Inflammatory macrophage treated with lipopolysaccharide for 4 hours (primary cell): ENCODE measurements at regions not wholly inside any gene's neighbourhood (a gene's known extent, or its start where the extent isn't known, plus 50 kb on each side); places are given as distances from the start of the nearest gene placed in this dataset.
A peak's percentile ranks its signal among the peaks of the same experiment; 100 is the strongest.
"Not testable (repeated sequence)": the region's sequence is repeated elsewhere in the genome, so short reads cannot be mapped to it uniquely, and the experiment has no call there.

Experiments
- DNase-seq: peaks from one replicate; pipeline ENCODE4 v3.0.0-alpha.2; 2020

DNA sequence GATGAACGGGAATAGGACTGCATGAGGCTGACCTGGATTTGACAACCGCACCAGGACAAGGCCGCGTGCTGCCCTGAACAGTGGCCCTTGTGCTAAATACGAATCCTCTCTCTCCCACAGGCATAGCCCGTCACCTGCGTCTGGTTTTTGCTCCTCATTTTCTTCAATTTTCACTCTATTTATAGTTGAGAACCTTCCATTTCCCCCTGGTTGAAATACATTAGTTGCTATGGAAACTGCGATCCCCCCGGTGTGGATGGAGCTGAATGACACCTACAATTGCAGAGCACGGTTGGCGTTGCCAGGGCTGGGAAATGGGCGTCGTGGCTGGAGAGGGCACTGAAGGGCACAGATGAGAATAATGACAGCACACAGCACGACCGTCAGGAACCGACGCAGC, 158.6 kb upstream of the PITRM1 start:
- DNase-seq = no peak

GRCh38 chr10:3330663-3331062, 158.1 kb upstream of the PITRM1 start:
- peak; percentile 93 for DNase-seq

GRCh38 chr10:3325954-3326750, 153.6 kb upstream of the PITRM1 start:
- peak; percentile 31 for DNase-seq

DNA sequence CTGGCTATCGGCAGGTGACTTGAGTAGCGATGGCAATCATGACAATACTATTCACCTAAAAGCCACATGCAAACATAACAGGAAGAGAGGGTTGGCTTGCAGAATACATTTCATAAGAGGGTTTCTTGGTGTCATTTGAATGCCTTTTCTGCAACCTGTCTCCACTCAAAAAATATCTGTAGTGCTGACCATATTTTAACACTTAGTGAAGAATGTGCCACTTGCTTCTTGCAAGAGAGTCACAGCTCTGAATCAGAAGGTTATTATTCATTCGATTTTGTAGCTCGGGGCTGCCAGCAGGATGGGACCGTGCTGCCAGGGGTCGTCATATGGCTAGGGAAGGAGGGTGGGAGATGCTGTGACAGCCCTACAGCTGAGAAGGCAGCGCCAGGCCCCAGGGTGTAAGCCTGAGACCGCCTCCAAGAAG, 152.0 kb upstream of the PITRM1 start:
- DNase-seq = no peak

DNA sequence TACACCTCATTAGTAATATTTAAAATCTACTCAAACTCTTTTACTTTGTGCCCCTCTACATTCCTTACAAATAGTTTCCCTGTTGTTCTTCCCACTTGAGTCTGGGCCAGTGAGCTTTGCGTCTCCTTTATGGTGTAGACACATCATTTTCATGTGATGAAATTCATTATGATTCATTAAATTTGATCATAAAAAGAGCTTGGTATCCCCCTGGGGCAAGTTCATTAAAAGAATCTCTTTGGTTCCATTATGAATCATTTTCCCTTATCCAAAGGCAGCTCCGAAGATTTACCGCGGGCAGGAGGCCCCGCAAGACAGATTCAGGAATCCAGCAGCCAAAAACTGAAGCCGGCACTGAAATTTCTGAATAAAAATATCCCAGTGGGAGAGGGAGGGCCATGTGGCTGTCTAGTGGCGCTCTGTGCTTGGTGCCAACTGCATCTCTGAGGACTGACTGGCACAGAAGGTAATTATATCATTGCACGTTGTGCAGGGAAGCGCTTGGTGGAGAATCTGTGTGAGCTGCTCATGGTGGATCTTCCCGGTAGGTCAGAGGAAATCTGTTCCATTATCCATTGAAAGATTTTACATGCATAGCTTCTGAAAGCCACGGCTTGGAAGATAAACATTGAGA, 151.4 kb upstream of the PITRM1 start:
- no peak for DNase-seq

DNA sequence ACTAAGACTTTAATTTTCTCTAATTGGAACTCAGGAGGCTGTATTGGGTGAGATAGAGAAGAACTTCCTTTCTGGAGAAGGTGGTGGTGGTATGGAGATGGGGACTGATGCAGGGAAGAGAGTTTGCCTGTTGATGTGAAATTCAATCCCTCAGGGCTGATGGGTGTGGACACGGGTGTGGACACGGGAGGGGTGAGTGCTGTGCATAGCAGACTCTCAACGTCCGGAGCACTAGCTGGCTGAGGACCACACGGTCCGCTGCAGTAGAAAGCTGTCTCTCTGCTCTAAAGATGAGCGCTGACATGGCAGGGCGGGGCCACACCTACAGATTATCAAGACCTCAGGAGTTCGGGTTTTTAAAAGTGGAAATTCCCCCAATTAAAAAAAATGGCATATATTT, 148.5 kb upstream of the PITRM1 start:
- DNase-seq = no peak

GRCh38 chr10:3319811-3320226, 147.2 kb upstream of the PITRM1 start:
- DNase-seq = no peak

- not testable (repeated sequence) for DNase-seq
Observed at GRCh38 chr10:3318480-3318807, 145.9 kb upstream of the PITRM1 start.

GRCh38 chr10:3317553-3318479, 145.2 kb upstream of the PITRM1 start:
- not testable (repeated sequence) for DNase-seq

DNA sequence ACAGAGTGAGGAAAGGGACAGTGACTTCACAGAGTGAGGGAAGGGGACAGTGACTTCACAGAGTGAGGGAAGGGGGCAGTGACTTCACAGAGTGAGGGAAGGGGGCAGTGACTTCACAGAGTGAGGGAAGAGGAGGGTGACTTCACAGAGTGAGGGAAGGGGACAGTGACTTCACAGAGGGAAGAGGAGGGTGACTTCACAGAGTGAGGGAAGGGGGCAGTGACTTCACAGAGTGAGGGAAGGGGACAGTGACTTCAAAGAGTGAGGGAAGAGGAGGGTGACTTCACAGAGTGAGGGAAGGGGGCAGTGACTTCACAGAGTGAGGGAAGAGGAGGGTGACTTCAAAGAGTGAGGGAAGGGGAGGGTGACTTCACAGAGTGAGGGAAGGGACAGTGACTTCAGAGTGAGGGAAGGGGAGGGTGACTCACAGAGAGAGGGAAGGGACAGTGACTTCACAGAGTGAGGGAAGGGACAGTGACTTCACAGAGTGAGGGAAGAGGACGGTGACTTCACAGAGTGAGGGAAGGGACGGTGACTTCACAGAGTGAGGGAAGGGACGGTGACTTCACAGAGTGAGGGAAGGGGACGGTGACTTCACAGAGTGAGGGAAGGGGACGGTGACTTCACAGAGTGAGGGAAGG, 142.0 kb upstream of the PITRM1 start:
- peak; percentile 39 for DNase-seq

DNA sequence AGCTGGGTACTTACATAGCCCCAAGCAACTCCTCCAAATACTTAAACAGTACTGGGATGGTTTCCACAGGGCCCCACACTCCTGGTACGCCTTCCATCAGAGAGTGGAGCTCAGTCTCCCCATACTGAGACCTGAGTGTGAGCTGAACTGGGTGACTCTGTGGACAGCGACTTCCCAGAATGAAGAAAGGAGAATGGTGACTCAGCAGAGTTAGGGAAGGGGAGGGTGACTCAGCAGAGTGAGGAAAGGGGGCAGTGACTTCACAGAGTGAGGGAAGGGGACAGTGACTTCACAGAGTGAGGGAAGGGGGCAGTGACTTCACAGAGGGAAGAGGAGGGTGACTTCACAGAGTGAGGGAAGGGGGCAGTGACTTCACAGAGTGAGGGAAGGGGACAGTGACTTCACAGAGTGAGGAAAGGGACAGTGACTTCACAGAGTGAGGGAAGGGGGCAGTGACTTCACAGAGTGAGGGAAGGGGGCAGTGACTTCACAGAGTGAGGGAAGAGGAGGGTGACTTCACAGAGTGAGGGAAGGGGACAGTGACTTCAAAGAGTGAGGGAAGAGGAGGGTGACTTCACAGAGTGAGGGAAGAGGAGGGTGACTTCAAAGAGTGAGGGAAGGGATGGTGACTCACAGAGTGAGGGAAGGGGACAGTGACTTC, 141.3 kb upstream of the PITRM1 start:
- DNase-seq = peak; percentile 57

DNA sequence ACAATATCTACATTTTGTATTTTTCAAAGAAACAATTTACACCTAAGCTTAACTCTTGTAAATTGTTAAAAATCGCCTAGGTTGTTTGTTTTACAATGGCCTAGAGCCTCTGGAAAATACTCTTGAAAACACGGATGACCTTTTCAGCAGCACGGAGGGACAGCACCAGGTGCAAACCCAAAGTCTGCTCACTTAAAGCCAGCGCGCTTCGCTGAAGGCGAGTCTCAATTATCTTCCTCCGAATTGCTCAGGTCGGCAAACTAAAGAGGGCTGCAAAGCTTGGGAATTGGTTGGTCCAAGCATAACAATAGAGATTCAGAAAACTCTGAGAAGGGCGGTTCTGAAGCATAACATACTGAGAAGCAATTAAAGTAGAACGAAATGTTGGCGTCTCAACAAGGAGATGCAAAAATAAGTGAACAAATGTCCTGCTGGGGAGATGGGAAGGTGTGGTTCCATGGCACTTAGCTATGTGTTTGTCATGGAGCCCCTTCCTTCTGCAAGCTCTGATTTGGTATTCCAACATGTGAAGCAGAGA, 139.9 kb upstream of the PITRM1 start:
- DNase-seq = no peak

DNA sequence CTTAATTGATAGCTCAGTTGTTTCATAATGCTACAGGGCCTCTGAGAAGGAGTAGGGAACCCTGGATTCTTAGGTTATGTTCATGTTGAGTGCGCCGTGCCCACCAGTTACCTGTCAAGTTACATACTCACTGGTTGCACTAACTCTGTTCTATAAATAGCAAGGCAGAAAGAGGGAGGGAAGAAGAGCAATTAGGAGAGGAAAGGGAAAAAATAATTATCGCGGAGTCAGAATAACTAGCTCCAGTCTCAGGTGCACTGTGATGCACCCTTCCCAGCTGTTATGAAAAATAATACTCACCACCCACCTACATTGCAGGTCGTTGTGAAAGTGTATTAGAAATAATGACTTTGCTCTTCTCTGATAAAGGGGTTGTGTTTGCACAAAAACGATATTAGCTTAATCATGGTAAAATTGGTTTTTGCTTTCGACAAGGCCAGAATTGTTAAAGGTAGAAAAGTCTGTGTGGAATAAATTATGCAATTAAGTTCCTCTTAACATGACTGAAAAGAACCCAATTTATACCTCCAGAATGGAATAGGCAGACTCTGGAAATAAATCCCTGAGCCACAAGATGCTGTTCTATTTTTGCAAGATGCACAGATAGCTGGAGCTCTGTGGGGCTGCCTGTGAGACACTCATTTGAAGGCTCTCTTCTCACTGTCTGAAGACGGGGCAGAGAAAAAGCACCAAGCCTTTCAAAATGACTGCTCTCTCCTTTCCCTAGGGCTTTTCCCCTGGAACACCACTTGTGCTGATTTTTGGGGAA, 137.6 kb upstream of the PITRM1 start:
- DNase-seq = no peak

DNA sequence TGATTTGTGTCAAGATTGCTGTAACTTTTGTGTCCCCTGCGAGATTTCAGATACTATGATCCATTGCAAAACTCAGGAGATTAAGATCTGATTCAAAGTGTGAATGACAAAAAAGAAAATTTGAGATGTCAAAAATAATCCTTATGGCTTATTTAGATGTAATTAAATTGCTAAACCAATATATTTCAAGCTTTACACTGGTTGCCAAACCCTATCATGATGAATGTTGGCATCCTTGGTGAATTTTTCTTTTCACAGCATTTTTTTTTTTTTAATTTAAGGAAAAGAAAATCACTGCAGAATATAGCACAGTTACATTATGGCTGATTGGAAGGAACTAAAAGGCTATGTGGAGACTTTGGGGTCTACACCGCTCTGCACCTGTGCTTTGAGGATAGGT, 133.5 kb upstream of the PITRM1 start:
- DNase-seq = no peak

DNA sequence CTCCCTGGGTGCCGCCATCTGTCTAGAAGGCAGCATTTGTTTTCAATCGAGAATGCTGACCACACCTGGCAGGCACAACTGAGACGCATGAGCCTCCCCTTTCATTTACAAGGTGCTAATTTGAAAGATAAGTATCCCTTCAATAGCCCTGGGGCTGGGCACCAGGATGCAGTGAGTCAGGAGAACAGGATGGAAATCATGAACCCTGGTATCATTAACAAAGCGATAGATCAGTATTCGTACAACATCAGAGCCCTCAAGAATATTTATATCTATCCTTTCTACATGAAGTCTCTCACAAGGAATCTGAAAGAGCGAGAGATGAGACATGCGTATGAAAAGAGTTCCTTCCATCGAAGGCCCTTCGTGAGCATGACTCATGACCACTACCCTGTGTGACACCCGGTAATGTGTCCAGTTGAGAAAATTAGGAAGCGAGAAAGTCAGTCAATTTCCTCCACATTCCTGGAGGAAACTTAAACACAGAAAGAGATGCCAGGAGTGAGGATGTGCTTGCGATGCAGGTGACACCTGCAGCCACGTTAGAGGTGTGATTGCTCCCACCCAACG, 123.1 kb upstream of the PITRM1 start:
- DNase-seq = peak; percentile 58

GRCh38 chr10:3294919-3295581, 122.5 kb upstream of the PITRM1 start:
- DNase-seq = no peak

- DNase-seq = no peak
Observed at GRCh38 chr10:3293581-3294431, 121.2 kb upstream of the PITRM1 start.

DNA sequence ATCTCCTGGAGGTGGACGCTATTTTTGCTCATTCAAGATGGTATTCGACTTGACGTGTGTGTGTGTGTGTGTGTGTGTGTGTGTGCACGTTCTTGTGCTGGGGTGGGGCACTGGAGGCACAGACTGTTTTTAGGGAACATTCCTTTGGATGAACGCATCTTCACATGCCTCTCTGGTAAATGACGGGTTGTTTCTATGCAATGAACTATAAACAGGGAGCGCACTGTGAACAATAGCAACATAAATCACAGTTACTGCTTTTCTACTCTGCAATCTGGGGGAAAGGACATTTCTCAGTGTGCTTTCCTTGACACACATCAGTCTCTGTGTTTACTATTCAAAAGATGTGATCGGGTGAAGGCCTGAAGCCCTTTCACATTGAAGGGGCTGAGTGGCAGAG, 120.1 kb upstream of the PITRM1 start:
- no peak for DNase-seq

DNA sequence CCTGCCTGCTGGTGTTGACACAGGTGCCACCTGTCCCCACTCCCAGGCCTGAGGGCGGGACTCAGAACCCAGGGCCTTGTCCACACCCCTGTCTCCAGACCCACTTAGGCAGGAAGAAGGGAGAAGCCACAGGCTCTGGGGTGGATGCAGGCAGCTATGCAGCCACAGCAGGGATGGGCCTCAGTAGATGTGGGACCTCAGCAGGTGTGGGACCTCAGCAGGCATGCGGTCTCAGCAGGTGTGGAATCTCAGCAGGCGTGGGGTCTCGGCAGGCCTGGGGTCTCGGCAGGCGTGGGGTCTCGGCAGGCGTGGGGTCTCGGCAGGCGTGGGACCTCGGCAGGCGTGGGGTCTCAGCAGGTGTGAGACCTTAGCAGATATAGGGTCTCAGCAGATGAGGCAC, 118.0 kb upstream of the PITRM1 start:
- no peak for DNase-seq
